ENCODE measurements at regions not wholly inside any gene's neighbourhood (a gene's known extent, or its start where the extent isn't known, plus 50 kb on each side); places are given as distances from the start of the nearest gene placed in this dataset.

GRCh38 chr2:146890491-146890890 is 954.3 kb upstream of the ACVR2A start:
- TF ChIP-seq POLR2AphosphoS5 (IDR thresholded peaks at IDR 0.05) (no peak), CTCF (IDR thresholded peaks at IDR 0.05) (no peak), POLR2A (IDR thresholded peaks at IDR 0.05) (no peak)
